ACHN (cell line): ENCODE measurements at regions not wholly inside any gene's neighbourhood (a gene's known extent, or its start where the extent isn't known, plus 50 kb on each side); places are given as distances from the start of the nearest gene placed in this dataset.

Experiments
- DNase-seq: peaks from one replicate; pipeline ENCODE4 v3.0.0-alpha.2; 2015
- in situ Hi-C: cut with HindIII; loops from 2 replicates; pipeline ENCODE4 v1.10.0; 2017; ENCODE audit warnings: low sequenced_read_pairs, low pct_ligation_motif_present, low pct_unique_long_range_greater_than_20kb

- DNase-seq = no peak
- in situ Hi-C loops = no loop called here
Measured at GRCh38 chr1:75984781-75985180, 52.6 kb upstream of the ASB17 start.

GRCh38 chr1:75985827-75986226, 53.6 kb upstream of the ASB17 start:
- DNase-seq = no peak
- in situ Hi-C loops = no loop called here

GRCh38 chr1:75986478-75986877, 54.3 kb upstream of the ASB17 start:
- in situ Hi-C loops = no loop called here
- DNase-seq = no peak

- in situ Hi-C loops = no loop called here
- no peak for DNase-seq
Measured at GRCh38 chr1:75989121-75989520, 56.9 kb upstream of the ASB17 start.

GRCh38 chr1:75990686-75991085, 58.5 kb upstream of the ASB17 start:
- no peak for DNase-seq
- in situ Hi-C loops = no loop called here

GRCh38 chr1:75991497-75992114, 59.4 kb upstream of the ASB17 start:
- in situ Hi-C loops = no loop called here
- DNase-seq = peak; percentile 83

GRCh38 chr1:75992312-75992711, 60.1 kb upstream of the ASB17 start:
- in situ Hi-C loops = no loop called here
- DNase-seq = peak; percentile 22

GRCh38 chr1:75993661-75994060, 61.5 kb upstream of the ASB17 start:
- no peak for DNase-seq
- in situ Hi-C loops = no loop called here

GRCh38 chr1:75996196-75996595, 64.0 kb upstream of the ASB17 start:
- DNase-seq = peak; percentile 78

GRCh38 chr1:75999034-75999433, 66.8 kb upstream of the ASB17 start:
- in situ Hi-C loops = no loop called here
- no peak for DNase-seq

More at GRCh38 chr1:75996196-75996595, 64.0 kb upstream of the ASB17 start:
- in situ Hi-C loops = no loop called here

- in situ Hi-C loops = no loop called here
- no peak for DNase-seq
Measured at GRCh38 chr1:76003946-76004345, 70.6 kb upstream of the ST6GALNAC3 start.

GRCh38 chr1:76005765-76006164, 68.8 kb upstream of the ST6GALNAC3 start:
- no peak for DNase-seq
- in situ Hi-C loops = no loop called here

GRCh38 chr1:76006234-76006633, 68.3 kb upstream of the ST6GALNAC3 start:
- in situ Hi-C loops = no loop called here
- DNase-seq = no peak

- in situ Hi-C loops = no loop called here
- DNase-seq = no peak
Measured at GRCh38 chr1:76010802-76011201, 63.7 kb upstream of the ST6GALNAC3 start.

GRCh38 chr1:76012341-76013205, 62.0 kb upstream of the ST6GALNAC3 start:
- no peak for DNase-seq
- in situ Hi-C loops = no loop called here

- in situ Hi-C loops = no loop called here
- no peak for DNase-seq
Measured at GRCh38 chr1:76013206-76013581, 61.4 kb upstream of the ST6GALNAC3 start.

GRCh38 chr1:76015478-76016103, 59.0 kb upstream of the ST6GALNAC3 start:
- in situ Hi-C loops = no loop called here

GRCh38 chr1:76018045-76018444, 56.5 kb upstream of the ST6GALNAC3 start:
- in situ Hi-C loops = no loop called here
- no peak for DNase-seq

More at GRCh38 chr1:76015478-76016103, 59.0 kb upstream of the ST6GALNAC3 start:
- DNase-seq = no peak

GRCh38 chr1:76021846-76022245, 52.7 kb upstream of the ST6GALNAC3 start:
- in situ Hi-C loops = no loop called here
- no peak for DNase-seq
